Neural progenitor cell (in vitro differentiated cells): ENCODE measurements at regions not wholly inside any gene's neighbourhood (a gene's known extent, or its start where the extent isn't known, plus 50 kb on each side); places are given as distances from the start of the nearest gene placed in this dataset.

Experiments used
- CTCF ChIP-seq: fragments of 200-600 bp; sonication (generic); IDR thresholded peaks from 2 replicates; pipeline ENCODE4 v1.5.1; 2017; ENCODE audit warnings: antibody characterized with exemption, mild to moderate bottlenecking
- EZH2 ChIP-seq: fragments of 200-600 bp; sonication (generic); IDR thresholded peaks from 2 replicates; pipeline ENCODE4 v1.6.1; 2017; ENCODE audit warnings: antibody characterized with exemption, mild to moderate bottlenecking, moderate library complexity
- EZH2phosphoT487 ChIP-seq: fragments of 200-600 bp; sonication (generic); IDR thresholded peaks from 2 replicates; pipeline ENCODE4 v1.6.1; 2017; ENCODE audit warnings: antibody characterized with exemption

- TF ChIP-seq EZH2 (no peak), CTCF (no peak), EZH2phosphoT487 (no peak)
Observed at GRCh38 chr14:105862581-105863239, 336.3 kb downstream of the TMEM121 start.
